HL-60 (cell line): ENCODE measurements at regions not wholly inside any gene's neighbourhood (a gene's known extent, or its start where the extent isn't known, plus 50 kb on each side); places are given as distances from the start of the nearest gene placed in this dataset.

Experiments
- DNase-seq, 2 experiments: peaks; one replicate each; pipeline ENCODE4 v3.0.0-alpha.2; 2010 to 2020; ENCODE audit warnings: low read depth in 1 of 2, low spot score in 1 of 2
- H3K27ac ChIP-seq: fragments of 250-450 bp; sonication (Bioruptor Pico); replicated peaks from 2 replicates; pipeline ENCODE4 v1.5.1; 2020; ENCODE audit warnings: mild to moderate bottlenecking, moderate library complexity
- H3K27me3 ChIP-seq: fragments of 250-450 bp; sonication (Bioruptor Pico); 2 replicates; pipeline ENCODE4 v1.5.1; 2021; ENCODE audit warnings: mild to moderate bottlenecking, moderate library complexity; ENCODE audit not compliant: insufficient read depth, poor library complexity, severe bottlenecking
- H3K4me3 ChIP-seq: replicated peaks from 2 replicates; pipeline ENCODE4 v1.5.1; 2011; ENCODE audit warnings: mild to moderate bottlenecking, control low read depth, low read length; ENCODE audit not compliant: insufficient read depth
- CTCF ChIP-seq: IDR thresholded peaks from one replicate; pipeline ENCODE4 v1.5.1; 2011; ENCODE audit warnings: low read length, control low read depth, inconsistent platforms; ENCODE audit not compliant: insufficient read depth
- GABPA ChIP-seq: IDR thresholded peaks from 2 replicates; pipeline ENCODE4 v1.6.1; 2012; ENCODE audit warnings: low read depth
- POLR2AphosphoS5 ChIP-seq: IDR thresholded peaks from 2 replicates; pipeline ENCODE4 v1.6.1; 2012; ENCODE audit warnings: low read depth
- REST ChIP-seq: IDR thresholded peaks from 2 replicates; pipeline ENCODE4 v1.6.1; 2012; ENCODE audit warnings: low read depth; ENCODE audit not compliant: insufficient replicate concordance
- SPI1 ChIP-seq: IDR thresholded peaks from 2 replicates; pipeline ENCODE4 v1.6.1; 2012; ENCODE audit warnings: low read depth, mild to moderate bottlenecking, borderline replicate concordance

- no peaks in the 10 kb centered on the region for H3K27me3 ChIP-seq
- DNase-seq, result no peak
These were observed 186.7 kb upstream of the SLC38A2 start for GRCh38 chr12:46559311-46559710.

GRCh38 chr12:46558677-46559076 is 186.1 kb upstream of the SLC38A2 start:
- H3K27ac ChIP-seq, result no peak overlapping the region
- no peaks in the 10 kb centered on the region for H3K27me3 ChIP-seq
- no peak overlapping the region for H3K4me3 ChIP-seq
- no peak for TF ChIP-seq CTCF
- no peak for TF ChIP-seq GABPA
- TF ChIP-seq POLR2AphosphoS5, result no peak
- no peak for TF ChIP-seq REST
- no peak for TF ChIP-seq SPI1
- no peak for DNase-seq

More at GRCh38 chr12:46559311-46559710, 186.7 kb upstream of the SLC38A2 start:
- Histone ChIP-seq H3K27ac (no peak overlapping the region), H3K4me3 (no peak overlapping the region)
- TF ChIP-seq SPI1 (no peak), REST (no peak), GABPA (no peak), POLR2AphosphoS5 (no peak), CTCF (no peak)

- Histone ChIP-seq H3K4me3 (no peak overlapping the region), H3K27ac (no peak overlapping the region), H3K27me3 (no peaks in the 10 kb centered on the region)
- no peak for TF ChIP-seq SPI1
- no peak for TF ChIP-seq REST
- TF ChIP-seq CTCF, result no peak
- no peak for TF ChIP-seq POLR2AphosphoS5
- TF ChIP-seq GABPA, result no peak
- DNase-seq, result no peak
These were observed 185.2 kb upstream of the SLC38A2 start for GRCh38 chr12:46557539-46558373.
